Fibroblast of peridontal ligament (primary cell): ENCODE measurements at regions not wholly inside any gene's neighbourhood (a gene's known extent, or its start where the extent isn't known, plus 50 kb on each side); places are given as distances from the start of the nearest gene placed in this dataset.
A peak's percentile ranks its signal among the peaks of the same experiment; 100 is the strongest.
"Not testable (repeated sequence)": the region's sequence is repeated elsewhere in the genome, so short reads cannot be mapped to it uniquely, and the experiment has no call there.

ENCODE experiments used
- DNase-seq: peaks from one replicate; pipeline ENCODE4 v3.0.0-alpha.2; 2010; ENCODE audit errors: extremely low read depth

GRCh38 chr5:163789870-163790269, 284.5 kb downstream of the MAT2B start:
- no peak for DNase-seq

- no peak for DNase-seq
These were observed 285.1 kb downstream of the MAT2B start for GRCh38 chr5:163790497-163790896.

GRCh38 chr5:163794993-163795392, 289.6 kb downstream of the MAT2B start:
- DNase-seq = no peak

- DNase-seq = peak; percentile 84
These were observed 302.4 kb downstream of the MAT2B start for GRCh38 chr5:163807781-163808180.

DNA sequence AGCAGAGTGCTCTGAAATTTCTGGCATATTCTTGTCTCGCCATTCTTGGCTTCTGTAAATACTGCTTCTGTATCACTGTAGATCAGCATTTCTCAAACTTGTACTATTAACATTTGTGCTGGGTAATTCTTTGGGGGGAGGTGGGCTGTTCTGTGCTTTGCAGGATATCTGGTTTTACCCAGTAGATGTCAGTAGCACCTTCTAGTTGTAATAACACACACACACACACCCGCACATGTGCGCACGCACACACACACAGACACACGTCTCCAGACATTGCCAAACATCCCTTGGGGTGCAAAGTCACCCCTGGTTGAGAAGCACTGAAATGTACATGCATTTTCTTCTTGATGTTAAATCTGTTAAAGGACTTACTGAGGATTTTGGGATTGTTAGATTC, 304.1 kb downstream of the MAT2B start:
- DNase-seq = no peak

- no peak for DNase-seq
These were observed 308.5 kb downstream of the MAT2B start for GRCh38 chr5:163813900-163814299.

DNA sequence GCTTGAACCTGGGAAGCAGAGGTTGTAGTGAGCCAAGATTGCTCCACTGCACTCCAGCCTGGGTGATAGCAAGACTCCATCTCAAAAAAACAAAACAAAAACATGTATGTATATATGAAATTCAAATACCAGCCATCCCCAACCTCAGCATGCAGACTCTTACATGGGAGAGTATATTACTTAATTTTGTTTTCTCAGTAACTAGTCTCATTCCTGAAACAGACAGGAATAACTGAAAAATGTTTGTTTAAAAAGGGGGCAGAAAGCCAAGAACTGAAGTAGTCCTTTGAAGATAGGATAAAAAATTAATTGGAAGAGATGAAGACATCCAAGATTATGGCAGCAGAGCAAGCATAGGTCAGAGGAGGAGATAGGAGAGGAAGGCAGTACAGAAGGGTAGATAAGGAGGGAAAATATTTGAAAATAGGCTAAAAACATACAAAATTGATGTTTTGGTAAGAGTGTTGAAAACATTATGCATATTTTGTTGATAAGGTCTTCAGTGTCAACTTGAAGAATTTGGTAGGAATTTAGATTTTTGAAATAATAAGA, 309.9 kb downstream of the MAT2B start:
- DNase-seq = no peak

- DNase-seq = peak; percentile 20
These were observed 315.7 kb downstream of the MAT2B start for GRCh38 chr5:163821142-163821541.

- no peak for DNase-seq
These were observed 317.1 kb downstream of the MAT2B start for GRCh38 chr5:163822548-163822947.

DNA sequence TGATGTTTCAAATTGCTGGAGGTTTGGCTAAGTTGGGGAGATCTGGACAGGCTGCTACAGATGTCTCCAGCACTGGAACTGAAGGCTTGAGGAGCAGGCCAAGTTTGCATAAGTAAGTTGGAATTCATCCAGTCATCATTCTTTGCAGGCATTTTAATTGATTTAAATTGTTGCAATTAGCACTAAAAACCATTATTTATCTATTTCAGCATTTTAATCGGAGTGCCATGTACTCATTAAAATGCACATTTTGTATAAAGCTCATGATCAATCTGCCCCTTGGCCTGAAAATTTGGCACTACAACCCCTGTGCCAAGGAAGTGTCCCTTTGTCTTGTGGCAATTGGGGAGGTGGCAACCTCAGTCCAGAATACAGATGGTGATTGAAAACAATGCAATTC, 320.2 kb downstream of the MAT2B start:
- no peak for DNase-seq

GRCh38 chr5:163826201-163826600, 320.8 kb downstream of the MAT2B start:
- DNase-seq = no peak

GRCh38 chr5:163832155-163832554, 326.7 kb downstream of the MAT2B start:
- DNase-seq = no peak

DNA sequence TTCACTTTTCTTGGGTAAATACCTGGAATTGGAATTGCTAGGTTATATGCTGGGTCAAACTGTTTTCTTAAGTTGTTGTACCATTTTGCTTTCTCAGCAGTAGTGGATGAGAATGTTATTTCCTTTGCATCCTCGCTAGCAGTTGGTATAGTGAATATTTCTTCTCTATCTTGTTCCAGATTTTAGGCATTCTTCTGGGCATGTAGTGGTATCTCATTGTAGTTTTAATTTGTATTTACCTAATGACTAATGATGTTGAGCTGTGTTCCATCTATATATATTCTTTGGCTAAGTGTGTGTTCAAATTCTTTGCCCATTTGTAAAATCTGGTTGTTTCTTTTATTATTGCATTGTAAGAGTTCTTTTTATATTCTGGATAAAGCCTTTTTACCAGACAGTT, 333.3 kb downstream of the MAT2B start:
- DNase-seq = peak; percentile 5

GRCh38 chr5:163846512-163846911, 341.1 kb downstream of the MAT2B start:
- peak; percentile 86 for DNase-seq

DNA sequence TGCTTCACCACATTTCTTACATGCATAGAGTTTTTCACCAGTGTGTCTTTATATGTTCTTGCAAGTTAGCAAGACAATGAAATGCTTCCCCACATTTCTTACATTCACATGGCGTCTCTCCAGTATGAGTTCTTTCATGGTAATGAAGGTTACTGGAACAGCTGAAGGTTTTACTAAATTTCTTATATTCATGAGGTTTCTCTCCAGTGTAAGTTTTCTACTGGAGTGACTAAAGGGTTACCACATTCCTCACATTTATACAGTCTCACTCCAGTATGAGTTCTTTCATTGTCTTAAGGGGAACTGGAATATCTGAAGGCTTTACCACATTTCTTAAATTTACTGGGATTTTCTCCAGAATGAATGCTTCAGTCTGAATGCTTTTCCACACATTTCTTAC, 350.3 kb downstream of the MAT2B start:
- no peak for DNase-seq

GRCh38 chr5:163861670-163862069, 356.3 kb downstream of the MAT2B start:
- DNase-seq = no peak

DNA sequence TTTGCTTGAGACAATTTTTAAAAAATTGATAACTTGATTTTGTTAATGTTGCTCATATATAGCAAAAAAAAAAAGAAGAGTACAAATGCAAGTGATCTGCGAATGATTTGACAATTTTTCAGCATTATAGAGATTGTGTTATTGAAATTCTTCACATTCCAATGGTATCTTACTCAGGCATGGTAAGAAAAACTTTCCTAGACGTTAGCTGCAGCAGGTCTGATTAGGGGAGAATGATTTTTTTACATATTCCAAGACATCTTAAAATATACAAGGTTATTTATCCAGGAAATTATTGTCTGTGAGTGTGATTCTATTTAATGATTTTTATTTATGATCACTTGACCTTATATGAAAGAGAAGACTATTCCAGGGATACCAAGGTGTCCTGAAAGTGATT, 361.9 kb downstream of the MAT2B start:
- DNase-seq = peak; percentile 24

GRCh38 chr5:163867738-163868137, 362.3 kb downstream of the MAT2B start:
- DNase-seq = no peak

GRCh38 chr5:163869581-163869980, 364.2 kb downstream of the MAT2B start:
- DNase-seq = no peak

DNA sequence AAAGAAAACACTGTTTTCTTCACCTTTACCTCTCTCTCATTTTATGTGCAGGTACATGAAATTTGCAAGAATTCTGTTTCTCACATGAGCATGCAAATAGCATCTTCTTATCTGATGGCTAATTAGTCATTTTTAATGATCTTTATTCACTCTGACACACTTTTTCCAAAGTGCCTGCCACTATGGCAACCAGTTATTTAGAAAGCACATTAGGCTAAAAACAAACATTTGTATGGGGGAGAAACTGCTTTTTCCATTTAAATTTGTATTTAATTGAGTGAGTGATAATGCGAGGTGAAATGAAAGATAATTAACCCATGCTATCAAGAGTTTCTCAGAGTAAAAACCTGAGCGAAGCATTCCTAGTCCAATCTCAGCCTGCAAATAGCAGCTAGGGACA, 365.0 kb downstream of the MAT2B start:
- no peak for DNase-seq

DNA sequence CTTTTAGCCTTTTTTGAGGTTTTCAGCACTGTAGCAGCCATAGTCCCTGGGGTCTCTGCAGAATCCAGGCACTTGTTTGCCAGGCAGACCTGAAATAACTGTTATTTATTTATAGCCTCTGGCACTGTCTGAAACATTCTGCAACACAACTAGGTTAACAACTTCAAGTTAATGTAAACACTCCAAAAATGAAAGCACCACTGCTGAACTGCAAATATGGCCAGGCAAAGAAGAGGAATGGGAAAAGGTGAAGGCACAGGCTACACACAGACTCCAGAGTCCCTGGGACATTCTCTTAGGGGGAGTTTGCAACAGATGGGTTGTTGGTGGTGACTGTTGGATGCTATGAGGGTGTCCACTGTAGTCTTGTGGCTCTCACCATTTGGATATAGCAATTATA, 369.0 kb downstream of the MAT2B start:
- no peak for DNase-seq

DNA sequence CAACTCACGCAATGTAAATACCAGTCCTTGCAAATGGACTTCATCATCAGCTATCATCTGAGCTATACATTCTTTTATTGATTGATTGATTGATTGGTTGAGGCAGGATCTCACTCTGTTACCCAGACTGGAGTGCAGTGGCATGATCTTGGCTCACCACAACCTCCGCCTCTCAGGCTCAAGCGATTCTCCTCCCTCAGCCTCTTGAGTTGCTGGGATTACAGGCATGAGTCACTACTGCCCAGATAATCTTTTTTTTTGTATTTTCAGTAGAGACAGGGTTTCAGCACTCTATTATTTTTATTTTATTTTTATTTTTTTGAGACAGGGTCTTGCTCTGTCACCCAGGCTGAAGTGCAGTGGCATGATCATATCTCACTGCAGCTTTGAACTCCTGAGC, 369.5 kb downstream of the MAT2B start:
- DNase-seq = not testable (repeated sequence)

DNA sequence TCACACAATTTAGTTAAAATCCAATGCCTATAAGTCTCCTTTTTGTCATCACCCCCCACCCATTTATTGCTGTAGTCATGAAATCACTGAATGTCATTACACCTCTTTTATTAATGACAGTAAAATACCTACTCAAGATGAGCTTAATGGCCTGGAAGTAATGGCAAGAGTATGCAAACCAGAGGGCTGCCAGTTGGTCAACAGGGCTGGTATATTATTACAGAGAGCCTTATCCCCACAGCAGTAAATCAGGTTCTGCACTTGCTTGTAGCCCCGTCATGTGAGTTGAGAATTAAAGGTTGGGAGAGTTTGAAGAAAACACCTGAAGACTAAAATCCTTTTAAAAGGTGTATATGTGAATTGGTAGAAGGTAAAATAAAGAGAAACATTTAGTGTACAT, 372.4 kb downstream of the MAT2B start:
- DNase-seq = no peak

DNA sequence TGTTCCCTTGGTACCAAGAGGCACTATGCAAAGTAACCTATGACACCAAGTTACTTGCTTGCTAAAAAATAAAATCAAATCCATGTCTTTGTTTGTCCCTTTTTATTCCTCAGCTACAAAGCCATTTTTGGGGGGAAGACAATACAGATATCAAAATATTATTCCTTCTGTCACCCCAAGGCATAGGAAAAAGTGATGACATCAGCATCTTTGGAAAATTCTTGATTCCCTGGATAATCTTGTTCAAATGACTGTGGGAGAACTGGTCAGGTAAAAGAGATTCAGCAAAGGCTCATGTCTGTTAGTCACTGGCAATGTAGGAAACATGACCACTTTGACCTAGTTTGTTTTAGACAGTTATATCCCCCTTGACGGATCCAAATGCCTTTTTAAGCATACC, 373.1 kb downstream of the MAT2B start:
- no peak for DNase-seq

- peak; percentile 80 for DNase-seq
These were observed 374.9 kb downstream of the MAT2B start for GRCh38 chr5:163880302-163880701.
